ENCODE measurements at regions not wholly inside any gene's neighbourhood (a gene's known extent, or its start where the extent isn't known, plus 50 kb on each side); places are given as distances from the start of the nearest gene placed in this dataset.

DNA sequence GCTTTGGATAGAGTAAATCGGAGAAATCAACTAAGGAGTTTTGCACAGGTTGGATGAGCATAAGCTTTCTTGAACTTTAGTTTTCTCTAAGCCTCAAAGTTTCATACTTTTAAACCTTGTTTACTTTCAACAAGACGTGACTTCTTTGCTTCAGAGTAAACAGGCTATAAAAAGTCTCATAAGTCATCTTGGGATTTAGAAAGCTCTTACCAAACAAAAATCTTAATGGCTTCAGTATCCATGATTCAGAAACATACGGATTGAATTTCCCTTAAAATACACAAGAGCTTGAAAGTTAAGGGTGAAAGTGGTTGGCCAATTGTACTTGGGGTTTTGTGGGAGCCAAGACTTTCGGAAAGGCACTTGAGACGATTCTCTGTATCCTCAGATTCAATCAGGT lies 270.9 kb upstream of the ANKH start (continued):
- TF ChIP-seq ASH2L (IDR thresholded peaks at IDR 0.05; ENCODE audit: low read length) (no peak), ATF2 (IDR thresholded peaks at IDR 0.05; ENCODE audit: low read length) (no peak)

Data from H1 (cell line).